ENCODE measurements at regions not wholly inside any gene's neighbourhood (a gene's known extent, or its start where the extent isn't known, plus 50 kb on each side); places are given as distances from the start of the nearest gene placed in this dataset.

- Histone ChIP-seq H3K36me3 (replicated peaks; ENCODE audit: low read depth, low read length) (no peaks in the 10 kb centered on the region), H3K9ac (ENCODE audit: low read length) (no peak overlapping the region), H3K4me2 (ENCODE audit: low read length) (no peak overlapping the region), H3K9me3 (ENCODE audit: insufficient read depth, low read length) (no peaks in the 10 kb centered on the region), H3K27me3 (ENCODE audit: low read depth, low read length) (no peaks in the 10 kb centered on the region), H4K20me1 (ENCODE audit: insufficient read depth, low read length) (no peaks in the 10 kb centered on the region), H3K4me3 (ENCODE audit: low read length) (no peak overlapping the region), H3K4me1 (ENCODE audit: low read length) (no peaks in the 10 kb centered on the region), H3K27ac (ENCODE audit: low read length) (no peak overlapping the region), H2AFZ (ENCODE audit: low read depth, low read length) (peak overlapping the region; percentile 30; the same call in 1 of the 2 replicates), H3K79me2 (ENCODE audit: low read length) (no peaks in the 10 kb centered on the region)
- no peak for TF ChIP-seq EZH2phosphoT487 (IDR thresholded peaks at IDR 0.05; ENCODE audit: low read depth)
- TF ChIP-seq, protein P1, sequence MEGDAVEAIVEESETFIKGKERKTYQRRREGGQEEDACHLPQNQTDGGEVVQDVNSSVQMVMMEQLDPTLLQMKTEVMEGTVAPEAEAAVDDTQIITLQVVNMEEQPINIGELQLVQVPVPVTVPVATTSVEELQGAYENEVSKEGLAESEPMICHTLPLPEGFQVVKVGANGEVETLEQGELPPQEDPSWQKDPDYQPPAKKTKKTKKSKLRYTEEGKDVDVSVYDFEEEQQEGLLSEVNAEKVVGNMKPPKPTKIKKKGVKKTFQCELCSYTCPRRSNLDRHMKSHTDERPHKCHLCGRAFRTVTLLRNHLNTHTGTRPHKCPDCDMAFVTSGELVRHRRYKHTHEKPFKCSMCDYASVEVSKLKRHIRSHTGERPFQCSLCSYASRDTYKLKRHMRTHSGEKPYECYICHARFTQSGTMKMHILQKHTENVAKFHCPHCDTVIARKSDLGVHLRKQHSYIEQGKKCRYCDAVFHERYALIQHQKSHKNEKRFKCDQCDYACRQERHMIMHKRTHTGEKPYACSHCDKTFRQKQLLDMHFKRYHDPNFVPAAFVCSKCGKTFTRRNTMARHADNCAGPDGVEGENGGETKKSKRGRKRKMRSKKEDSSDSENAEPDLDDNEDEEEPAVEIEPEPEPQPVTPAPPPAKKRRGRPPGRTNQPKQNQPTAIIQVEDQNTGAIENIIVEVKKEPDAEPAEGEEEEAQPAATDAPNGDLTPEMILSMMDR (IDR thresholded peaks at IDR 0.05; ENCODE audit: low read depth, low read length): no peak
Observed at GRCh38 chr11:98967005-98967404, 53.7 kb upstream of the CNTN5 start.

Data from OCI-LY3 (cell line).